PC-3 (cell line): ENCODE measurements at regions not wholly inside any gene's neighbourhood (a gene's known extent, or its start where the extent isn't known, plus 50 kb on each side); places are given as distances from the start of the nearest gene placed in this dataset.
"Not testable (repeated sequence)": the region's sequence is repeated elsewhere in the genome, so short reads cannot be mapped to it uniquely, and the experiment has no call there.

Source experiments
- ATAC-seq: fragments of 200-7000 bp; cut with Tn5 transposase; 2 replicates; pipeline ENCODE4 v1.9.1; 2020; ENCODE audit warnings: mild to moderate bottlenecking, moderate library complexity
- BruUV-seq: library from RNA; stranded (reverse); fragments of 400-500 nt; replicated peaks from 2 replicates; lab custom pipeline; 2021; lab: Mats Ljungman, UMichigan
- CTCF ChIA-PET: fragments of 300-600 bp; sonication (Branson Sonifier 250); formaldehyde crosslinking; loops from one replicate; lab custom pipeline; 2022; ENCODE audit warnings: antibody characterized with exemption; lab: Charles Lee
- POLR2A ChIA-PET: fragments of 300-600 bp; sonication (Branson Sonifier 250); formaldehyde crosslinking; loops from one replicate; lab custom pipeline; 2022; ENCODE audit warnings: antibody characterized with exemption; ENCODE audit not compliant: unreplicated experiment; lab: Charles Lee
- DNase-seq: peaks from one replicate; pipeline ENCODE4 v3.0.0-alpha.2; 2015
- H2AFZ ChIP-seq: fragments of 300-600 bp; sonication (generic); 2 replicates; pipeline ENCODE4 v1.6.0; 2016; ENCODE audit warnings: antibody characterized with exemption, low read length
- H3F3A ChIP-seq: fragments of 300-600 bp; sonication (generic); one replicate; pipeline ENCODE4 v1.6.0; 2017; ENCODE audit warnings: antibody characterized with exemption, low read length, control low read depth, mild to moderate bottlenecking; ENCODE audit not compliant: unreplicated experiment
- H3K27ac ChIP-seq: fragments of 300-600 bp; sonication (generic); 2 replicates; pipeline ENCODE4 v1.5.1; 2016; ENCODE audit warnings: mild to moderate bottlenecking, low read length
- H3K27me3 ChIP-seq: fragments of 300-600 bp; sonication (generic); 2 replicates; pipeline ENCODE4 v1.6.1; 2016; ENCODE audit warnings: low read length, mixed read lengths
- H3K36me3 ChIP-seq: fragments of 300-600 bp; sonication (generic); 2 replicates; pipeline ENCODE4 v1.6.1; 2016; ENCODE audit warnings: low read depth, mixed run types, low read length, mixed read lengths
- H3K4me1 ChIP-seq: fragments of 300-600 bp; sonication (generic); 2 replicates; pipeline ENCODE4 v1.5.1; 2016; ENCODE audit warnings: low read length; ENCODE audit not compliant: insufficient read depth
- H3K4me2 ChIP-seq: fragments of 300-600 bp; sonication (generic); 2 replicates; pipeline ENCODE4 v1.6.0; 2016; ENCODE audit warnings: low read length
- H3K4me3 ChIP-seq: fragments of 300-600 bp; sonication (generic); 2 replicates; pipeline ENCODE4 v1.5.1; 2016; ENCODE audit warnings: mild to moderate bottlenecking, low read length, mixed read lengths
- H3K79me2 ChIP-seq: fragments of 300-600 bp; sonication (generic); 2 replicates; pipeline ENCODE4 v1.6.1; 2017; ENCODE audit warnings: low read length, mixed read lengths
- H3K9ac ChIP-seq: fragments of 300-600 bp; sonication (generic); 2 replicates; pipeline ENCODE4 v1.6.0; 2016; ENCODE audit warnings: mild to moderate bottlenecking, low read length
- H3K9me2 ChIP-seq: fragments of 300-600 bp; sonication (generic); replicated peaks from 2 replicates; pipeline ENCODE4 v1.6.1; 2016; ENCODE audit warnings: mixed run types, low read length, mixed read lengths
- H3K9me3 ChIP-seq: fragments of 300-600 bp; sonication (generic); 2 replicates; pipeline ENCODE4 v1.6.1; 2016; ENCODE audit warnings: low read length, mixed read lengths
- H4K20me1 ChIP-seq: fragments of 300-600 bp; sonication (generic); 2 replicates; pipeline ENCODE4 v1.6.1; 2016; ENCODE audit warnings: low read length, mixed read lengths
- CTCF ChIP-seq: fragments of 300-600 bp; sonication (generic); conservative IDR thresholded peaks from 2 replicates; pipeline ENCODE4 v1.5.1; 2017; ENCODE audit warnings: antibody characterized with exemption, low read depth, mild to moderate bottlenecking, low read length
- EZH2 ChIP-seq: fragments of 300-600 bp; sonication (generic); IDR thresholded peaks from one replicate; pipeline ENCODE4 v1.6.1; 2017; ENCODE audit warnings: antibody characterized with exemption, mild to moderate bottlenecking, low read length; ENCODE audit not compliant: unreplicated experiment
- EZH2phosphoT487 ChIP-seq: fragments of 300-600 bp; sonication (generic); IDR thresholded peaks from 2 replicates; pipeline ENCODE4 v1.6.1; 2018; ENCODE audit warnings: mild to moderate bottlenecking, antibody characterized with exemption, low read length, borderline replicate concordance
- intact Hi-C: fragments of 100-400 bp; cut with micrococcal nuclease; formaldehyde crosslinking; loops from 2 replicates; pipeline ENCODE4 v1.9.0; 2023

DNA sequence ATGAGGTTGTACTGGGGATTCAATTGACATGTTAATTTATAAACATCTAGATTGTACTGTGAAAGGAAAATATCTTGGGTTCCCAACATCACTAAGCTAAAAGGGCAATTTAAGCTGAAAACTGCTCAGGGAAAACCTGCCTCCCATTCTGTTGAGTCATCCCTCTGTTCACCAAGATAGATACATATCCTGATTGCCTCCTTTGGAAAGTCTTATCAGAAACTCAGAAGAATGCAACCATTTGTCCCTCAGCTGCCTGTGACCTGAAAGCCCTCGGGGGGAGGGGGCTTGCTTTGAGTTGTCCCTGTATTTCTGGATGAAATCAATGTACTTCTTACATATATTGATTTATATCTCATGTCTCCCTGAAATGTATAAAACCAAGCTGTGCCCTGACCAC is 187.0 kb upstream of the ETV3 start:
- Histone ChIP-seq H3K27me3 (peaks cover 22% of the 10 kb centered on the region), H3K4me2 (no peak overlapping the region), H3K27ac (no peak overlapping the region), H3K36me3 (no peaks in the 10 kb centered on the region), H3K4me1 (no peaks in the 10 kb centered on the region), H3K9me2 (no peaks in the 10 kb centered on the region), H3K9me3 (no peaks in the 10 kb centered on the region), H3F3A (no peaks in the 10 kb centered on the region), H3K79me2 (no peaks in the 10 kb centered on the region), H2AFZ (no peak overlapping the region), H4K20me1 (no peaks in the 10 kb centered on the region), H3K4me3 (no peak overlapping the region), H3K9ac (no peak overlapping the region)
- ATAC-seq (no peak), DNase-seq (no peak)
- POLR2A ChIA-PET: no interaction called here
- intact Hi-C loops: no loop called here
- BruUV-seq: no TSS peak
- TF ChIP-seq EZH2phosphoT487 (no peak), EZH2 (no peak), CTCF (no peak)
- CTCF ChIA-PET: no interaction called here

- H3F3A ChIP-seq, H3K4me2 ChIP-seq, DNase-seq, H3K9me2 ChIP-seq, H3K9me3 ChIP-seq, CTCF ChIA-PET, H3K36me3 ChIP-seq, H3K79me2 ChIP-seq, BruUV-seq, H3K4me1 ChIP-seq, POLR2A ChIA-PET, H3K9ac ChIP-seq, intact Hi-C loops, H3K27ac ChIP-seq, H3K4me3 ChIP-seq, H2AFZ ChIP-seq, H4K20me1 ChIP-seq, ATAC-seq: not testable (repeated sequence)
- peaks cover 22% of the 10 kb centered on the region for H3K27me3 ChIP-seq
Observed at GRCh38 chr1:157321972-157322371, 183.8 kb upstream of the ETV3 start.

GRCh38 chr1:157319567-157319966 is 181.4 kb upstream of the ETV3 start:
- H3K27ac ChIP-seq: no peak overlapping the region
- H3K4me2 ChIP-seq: no peak overlapping the region
- no peaks in the 10 kb centered on the region for H3K9me3 ChIP-seq
- no peak for TF ChIP-seq EZH2
- no peak for TF ChIP-seq EZH2phosphoT487
- no peak for TF ChIP-seq CTCF
- no peaks in the 10 kb centered on the region for H3K9me2 ChIP-seq
- no peaks in the 10 kb centered on the region for H3K36me3 ChIP-seq
- H3K4me3 ChIP-seq: no peak overlapping the region
- no peaks in the 10 kb centered on the region for H3K4me1 ChIP-seq
- CTCF ChIA-PET: no interaction called here
- H2AFZ ChIP-seq: no peak overlapping the region
- ATAC-seq: no peak
- H3K79me2 ChIP-seq: no peaks in the 10 kb centered on the region
- POLR2A ChIA-PET: no interaction called here
- no peaks in the 10 kb centered on the region for H3F3A ChIP-seq
- intact Hi-C loops: no loop called here
- no TSS peak for BruUV-seq
- H3K9ac ChIP-seq: no peak overlapping the region
- H3K27me3 ChIP-seq: peaks cover 11% of the 10 kb centered on the region; the same call in 1 of the 2 replicates
- H4K20me1 ChIP-seq: no peaks in the 10 kb centered on the region
- no peak for DNase-seq

- CTCF ChIA-PET, H3K9ac ChIP-seq, POLR2A ChIA-PET, H3K4me1 ChIP-seq, H3F3A ChIP-seq, H3K79me2 ChIP-seq, H3K36me3 ChIP-seq, ATAC-seq, H3K4me2 ChIP-seq, BruUV-seq, H3K4me3 ChIP-seq, H3K9me2 ChIP-seq, intact Hi-C loops, DNase-seq, H4K20me1 ChIP-seq, H3K9me3 ChIP-seq, H3K27ac ChIP-seq, H2AFZ ChIP-seq, H3K27me3 ChIP-seq: not testable (repeated sequence)
Observed at GRCh38 chr1:157317229-157317628, 179.0 kb upstream of the ETV3 start.
